ENCODE measurements at regions not wholly inside any gene's neighbourhood (a gene's known extent, or its start where the extent isn't known, plus 50 kb on each side); places are given as distances from the start of the nearest gene placed in this dataset.

GRCh38 chr5:145292278-145292677, 542.9 kb downstream of the PRELID2 start:
- DNase-seq (ENCODE audit: insufficient read length, low spot score), result no peak
- no peak for FAIRE-seq

DNA sequence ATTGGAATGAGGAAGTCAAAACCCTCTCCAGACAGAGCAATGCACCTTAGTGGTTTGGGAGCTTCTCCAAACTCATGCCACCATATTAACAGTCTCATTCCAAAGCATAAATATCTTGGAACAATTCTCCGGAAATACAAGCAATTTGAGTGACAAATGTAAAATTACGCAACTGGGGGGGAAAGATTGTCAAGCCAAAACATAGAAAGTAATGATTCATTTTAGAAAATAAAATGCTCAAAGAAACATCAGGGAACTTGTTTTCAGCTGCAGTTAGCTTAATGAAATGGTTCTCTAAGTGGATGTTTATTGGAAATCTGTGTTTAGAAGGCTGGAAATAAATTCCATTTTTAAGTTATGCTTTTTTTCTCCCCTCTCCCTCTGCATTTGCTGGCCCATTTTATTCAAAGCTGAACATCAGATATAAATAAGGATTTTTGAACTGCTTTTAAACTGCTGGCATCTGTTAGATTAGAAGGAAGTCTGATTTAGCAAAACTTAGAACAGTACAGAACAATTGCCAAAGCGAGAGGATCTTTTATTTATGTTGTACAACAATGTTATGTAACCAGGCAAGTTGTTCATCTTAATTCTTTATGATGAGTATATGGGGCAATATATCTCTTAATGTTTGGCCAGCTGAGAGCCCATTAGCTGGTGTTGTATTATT, 551.9 kb downstream of the PRELID2 start:
- DNase-seq (ENCODE audit: insufficient read length, low spot score) (no peak), FAIRE-seq (no peak)

GRCh38 chr5:145280806-145281205, 554.3 kb downstream of the PRELID2 start:
- FAIRE-seq (no peak), DNase-seq (ENCODE audit: insufficient read length, low spot score) (no peak)

- DNase-seq (ENCODE audit: insufficient read length, low spot score) (no peak), FAIRE-seq (no peak)
Observed at GRCh38 chr5:145280214-145280613, 554.9 kb downstream of the PRELID2 start.

DNA sequence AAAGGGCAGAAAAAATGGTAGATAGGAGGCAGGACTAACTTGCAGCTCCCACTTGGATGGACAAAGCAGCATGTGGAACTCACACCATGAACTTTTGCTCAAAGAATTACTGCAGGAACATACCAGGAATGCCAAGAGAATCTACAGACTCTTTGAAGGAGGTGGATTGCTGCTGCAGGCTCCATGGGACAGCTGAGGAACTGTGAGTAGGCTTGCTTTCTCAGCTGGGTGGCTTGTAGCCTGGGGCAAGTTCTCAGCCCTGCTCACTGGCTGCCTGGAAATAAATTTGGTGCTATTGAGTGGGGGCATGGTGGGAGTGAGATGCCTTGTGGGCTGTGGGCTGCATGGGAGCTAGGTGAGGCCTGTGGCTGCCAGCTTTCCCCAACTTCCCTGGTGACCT, 574.5 kb downstream of the PRELID2 start:
- FAIRE-seq, result no peak
- no peak for DNase-seq (ENCODE audit: insufficient read length, low spot score)

GRCh38 chr5:145247745-145248040, 587.4 kb downstream of the PRELID2 start:
- no peak for DNase-seq (ENCODE audit: insufficient read length, low spot score)
- no peak for FAIRE-seq

GRCh38 chr5:145246961-145247744, 588.0 kb downstream of the PRELID2 start:
- FAIRE-seq (no peak), DNase-seq (ENCODE audit: insufficient read length, low spot score) (no peak)

- DNase-seq (ENCODE audit: insufficient read length, low spot score) (no peak), FAIRE-seq (no peak)
Observed at GRCh38 chr5:145246379-145246778, 588.8 kb downstream of the PRELID2 start.

- no peak for DNase-seq (ENCODE audit: insufficient read length, low spot score)
Observed at GRCh38 chr5:145245354-145245753, 589.8 kb downstream of the PRELID2 start.

DNA sequence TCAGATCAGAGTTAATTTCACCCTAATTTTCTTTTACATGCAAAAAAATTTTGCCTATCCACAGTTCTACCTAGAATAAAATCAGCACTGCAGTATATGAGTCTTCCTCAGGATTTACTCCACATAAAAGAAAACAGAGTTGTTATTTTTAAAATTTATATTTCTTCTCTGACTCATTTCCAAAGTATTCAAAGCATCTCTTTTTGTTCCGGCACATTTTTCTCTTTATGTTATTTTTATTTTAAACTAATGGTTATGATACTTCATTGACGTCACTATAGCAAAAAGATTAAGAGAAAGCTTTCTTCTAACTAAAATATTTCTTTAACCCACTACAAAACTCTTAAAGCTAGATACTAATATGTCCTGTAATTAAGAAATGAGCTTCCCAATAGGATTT, 590.4 kb downstream of the PRELID2 start:
- DNase-seq (ENCODE audit: insufficient read length, low spot score) (no peak), FAIRE-seq (no peak)

More at GRCh38 chr5:145245354-145245753, 589.8 kb downstream of the PRELID2 start:
- FAIRE-seq, result no peak

DNA sequence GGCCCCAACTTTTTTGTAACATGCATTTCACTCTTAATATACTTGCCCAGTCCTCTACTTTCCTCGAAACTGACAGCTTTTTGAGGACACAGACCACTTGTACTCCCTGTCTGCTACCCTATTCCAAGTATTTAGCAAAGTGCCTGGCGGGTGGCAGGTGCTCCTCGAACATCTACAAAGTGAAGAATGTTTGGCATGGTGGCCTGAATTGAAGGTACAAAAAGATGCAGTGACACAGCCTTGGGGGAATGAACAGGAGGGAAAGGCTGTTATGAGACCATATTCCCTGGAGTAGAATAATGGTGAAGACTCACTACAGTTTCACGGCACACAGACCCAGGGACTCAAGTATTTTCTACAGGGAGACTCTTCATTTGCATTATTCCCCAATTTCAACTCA, 590.9 kb downstream of the PRELID2 start:
- DNase-seq (ENCODE audit: insufficient read length, low spot score) (no peak), FAIRE-seq (no peak)

DNA sequence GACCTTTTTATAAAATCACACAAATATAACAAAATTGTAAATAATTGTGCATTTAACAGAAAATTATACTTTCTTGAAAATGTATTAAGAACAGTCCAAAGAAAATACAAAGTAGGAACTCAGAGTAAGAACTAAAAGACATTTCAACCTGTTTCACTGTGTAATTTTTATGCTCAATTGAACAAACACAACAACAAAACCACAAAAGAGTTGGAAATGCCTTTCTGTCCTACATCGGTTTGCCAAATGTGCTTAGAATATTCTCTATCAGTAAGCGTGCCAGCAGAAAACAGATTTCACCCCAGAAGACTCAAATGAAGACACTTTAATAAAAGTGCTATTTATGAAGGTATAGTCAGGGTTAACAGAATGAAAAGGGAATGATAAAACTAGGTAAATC, 592.1 kb downstream of the PRELID2 start:
- no peak for FAIRE-seq
- no peak for DNase-seq (ENCODE audit: insufficient read length, low spot score)

GRCh38 chr5:145242551-145242950, 592.6 kb downstream of the PRELID2 start:
- FAIRE-seq (no peak), DNase-seq (ENCODE audit: insufficient read length, low spot score) (no peak)

DNA sequence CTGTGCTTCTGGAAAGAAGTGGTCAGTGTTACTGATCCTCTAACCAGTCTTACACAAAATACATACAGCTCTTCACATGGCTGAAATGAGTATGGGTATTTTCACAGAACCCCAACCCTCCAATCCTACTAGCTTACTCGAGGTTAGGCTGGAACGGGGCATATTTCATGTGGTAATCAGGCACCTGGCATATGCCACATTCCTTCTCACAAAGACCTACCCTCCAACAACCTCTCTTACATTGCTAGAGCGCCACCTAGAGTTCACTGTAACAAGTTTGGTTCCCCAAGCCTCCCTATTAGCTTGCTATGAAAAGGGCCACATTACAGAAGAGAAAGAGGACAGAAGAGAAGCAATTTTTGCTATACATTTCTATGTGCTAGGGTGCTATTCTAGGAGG, 597.3 kb downstream of the PRELID2 start:
- FAIRE-seq, result peak; percentile 11
- no peak for DNase-seq (ENCODE audit: insufficient read length, low spot score)

DNA sequence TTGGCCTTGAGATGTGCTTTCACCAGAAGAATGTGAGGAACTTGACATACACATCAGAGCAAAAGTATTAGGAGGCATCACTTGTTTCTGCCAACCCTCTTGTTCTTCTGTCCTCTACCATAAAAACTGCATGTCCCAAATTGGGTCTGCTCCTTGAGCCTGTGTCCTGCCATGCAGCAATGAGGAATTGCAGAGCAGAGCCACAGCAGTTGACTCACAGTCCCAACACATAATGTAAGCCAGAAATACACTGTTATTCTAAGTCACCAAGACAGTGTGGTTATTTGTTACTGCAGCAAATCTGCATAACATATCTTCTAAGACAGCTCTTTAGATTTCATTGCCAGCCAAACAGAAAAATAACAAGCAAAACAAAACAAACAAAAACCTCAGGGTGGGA, 598.2 kb downstream of the PRELID2 start:
- no peak for DNase-seq (ENCODE audit: insufficient read length, low spot score)
- FAIRE-seq, result no peak

DNA sequence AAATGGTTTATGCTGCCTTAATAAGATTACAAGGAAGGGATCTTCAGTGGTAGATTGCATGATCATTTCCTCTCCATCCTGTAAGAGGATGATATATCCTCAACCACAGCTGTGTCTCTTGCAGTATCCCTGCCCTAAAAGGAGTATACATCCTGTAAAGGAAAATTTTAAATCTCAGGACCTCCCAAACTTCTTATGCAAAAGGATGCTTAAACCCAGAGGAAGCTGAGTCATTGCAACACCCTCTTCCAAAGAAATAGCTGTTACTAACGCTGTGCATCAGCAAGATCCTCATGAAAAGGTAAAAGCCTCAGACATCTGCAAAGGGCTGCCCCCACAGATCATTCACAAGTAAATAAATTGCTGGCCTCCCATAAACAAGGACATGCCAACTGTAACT, 599.0 kb downstream of the PRELID2 start:
- FAIRE-seq, result no peak

GRCh38 chr5:145233461-145233860, 601.7 kb downstream of the PRELID2 start:
- no peak for FAIRE-seq
- DNase-seq (ENCODE audit: insufficient read length, low spot score), result no peak

More for the DNA sequence above, 599.0 kb downstream of the PRELID2 start:
- no peak for DNase-seq (ENCODE audit: insufficient read length, low spot score)

DNA sequence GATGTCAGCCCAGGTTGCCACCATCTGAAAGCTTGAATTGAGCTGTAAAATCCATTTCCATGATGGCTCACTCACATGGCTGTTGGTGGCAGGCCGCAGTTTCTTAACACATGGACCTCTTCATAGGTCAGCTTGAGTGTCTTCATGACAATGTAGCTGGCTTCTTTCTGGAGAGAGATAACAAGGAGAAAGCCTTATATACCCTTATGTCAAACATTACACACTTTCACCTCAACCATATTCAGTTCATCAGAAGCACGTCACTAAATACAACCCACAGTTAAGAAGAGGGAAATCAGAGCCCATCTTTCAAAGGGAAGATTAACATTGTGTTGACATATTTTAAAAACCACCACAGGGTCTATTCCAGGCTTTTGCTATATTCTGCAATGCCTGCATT, 604.4 kb downstream of the PRELID2 start:
- DNase-seq (ENCODE audit: insufficient read length, low spot score) (no peak), FAIRE-seq (no peak)

DNA sequence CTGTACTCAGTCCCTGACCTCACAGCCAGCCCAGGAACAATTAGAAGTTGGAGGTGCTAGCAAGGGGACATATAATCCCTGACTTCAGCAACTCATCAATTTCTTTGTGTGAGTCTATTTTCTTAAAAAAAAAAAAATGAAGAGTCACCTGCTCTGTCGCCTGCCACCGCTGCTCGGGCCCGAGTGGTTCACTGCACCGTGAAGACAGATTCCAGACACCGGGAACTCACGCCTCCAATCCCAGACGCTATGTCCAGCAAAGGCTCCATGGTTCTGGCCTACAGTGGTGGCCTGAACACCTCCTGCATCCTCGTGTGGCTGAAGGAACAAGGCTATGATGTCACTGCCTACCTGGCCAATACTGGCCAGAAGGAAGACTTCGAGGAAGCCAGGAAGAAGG, 606.6 kb downstream of the PRELID2 start:
- DNase-seq (ENCODE audit: insufficient read length, low spot score), result no peak
- no peak for FAIRE-seq

DNA sequence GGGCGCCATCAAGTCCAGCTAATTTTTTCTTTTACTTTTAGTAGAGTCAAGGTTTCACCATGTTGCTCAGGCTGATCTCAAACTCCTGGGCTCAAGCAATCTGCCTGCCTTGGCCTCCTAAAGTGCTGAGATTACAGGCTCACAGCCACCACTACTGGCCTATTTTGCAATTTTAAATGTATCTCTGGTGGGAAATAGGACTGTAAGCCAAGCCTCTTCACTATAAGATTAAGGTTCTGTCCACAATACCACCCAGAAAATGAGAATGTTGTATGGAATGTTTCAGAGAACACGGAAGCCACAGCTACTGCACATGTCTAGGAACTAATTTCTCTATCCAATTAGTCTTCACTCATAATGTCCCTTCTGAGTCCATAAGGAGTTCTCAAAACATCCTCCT, 607.3 kb downstream of the PRELID2 start:
- FAIRE-seq, result no peak
- DNase-seq (ENCODE audit: insufficient read length, low spot score), result no peak

DNA sequence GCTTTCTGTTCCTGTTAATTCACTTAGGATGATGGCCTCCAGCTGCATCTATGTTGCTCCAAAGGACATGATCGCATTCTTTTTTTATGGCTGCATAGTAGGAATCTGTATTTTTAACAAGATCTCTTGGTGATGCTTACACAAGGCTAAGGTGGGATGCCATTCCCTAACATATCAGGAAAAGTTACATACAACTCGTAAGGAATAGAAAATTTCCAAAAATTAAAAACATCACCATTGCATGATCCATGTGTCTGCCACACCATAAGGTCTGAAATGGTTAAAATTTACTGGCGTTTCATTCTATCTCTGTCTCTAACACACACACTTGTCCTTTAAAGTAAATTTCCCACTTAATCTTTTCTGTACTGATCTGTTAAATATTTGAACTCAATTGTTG, 608.4 kb downstream of the PRELID2 start:
- FAIRE-seq, result no peak
- no peak for DNase-seq (ENCODE audit: insufficient read length, low spot score)

GRCh38 chr5:145225529-145225928, 609.6 kb downstream of the PRELID2 start:
- no peak for FAIRE-seq
- no peak for DNase-seq (ENCODE audit: insufficient read length, low spot score)

GRCh38 chr5:145223582-145223981, 611.6 kb downstream of the PRELID2 start:
- no peak for FAIRE-seq
- no peak for DNase-seq (ENCODE audit: insufficient read length, low spot score)
